ENCODE measurements at regions not wholly inside any gene's neighbourhood (a gene's known extent, or its start where the extent isn't known, plus 50 kb on each side); places are given as distances from the start of the nearest gene placed in this dataset.
"Not testable (repeated sequence)": the region's sequence is repeated elsewhere in the genome, so short reads cannot be mapped to it uniquely, and the experiment has no call there.

DNA sequence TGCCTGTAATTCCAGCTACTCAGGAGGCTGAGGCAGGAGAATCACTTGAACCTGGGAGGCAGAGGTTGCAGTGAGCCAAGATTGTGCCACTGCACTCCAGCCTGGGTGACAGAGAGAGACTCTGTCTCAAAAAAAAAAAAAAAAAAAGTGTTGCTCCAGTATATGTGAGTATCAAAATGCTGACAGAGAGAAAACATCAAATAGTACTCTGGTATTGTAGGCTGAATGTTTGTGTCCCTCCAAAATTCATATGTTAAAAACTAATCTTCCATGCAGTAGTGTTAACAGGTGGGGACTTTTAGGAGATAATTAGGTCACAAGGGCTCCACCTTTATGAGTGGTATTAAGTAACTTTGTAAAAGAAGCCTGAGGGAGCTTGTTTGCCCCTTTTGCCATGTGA, 67.4 kb upstream of the KLF7 start:
- TF ChIP-seq, protein P1, sequence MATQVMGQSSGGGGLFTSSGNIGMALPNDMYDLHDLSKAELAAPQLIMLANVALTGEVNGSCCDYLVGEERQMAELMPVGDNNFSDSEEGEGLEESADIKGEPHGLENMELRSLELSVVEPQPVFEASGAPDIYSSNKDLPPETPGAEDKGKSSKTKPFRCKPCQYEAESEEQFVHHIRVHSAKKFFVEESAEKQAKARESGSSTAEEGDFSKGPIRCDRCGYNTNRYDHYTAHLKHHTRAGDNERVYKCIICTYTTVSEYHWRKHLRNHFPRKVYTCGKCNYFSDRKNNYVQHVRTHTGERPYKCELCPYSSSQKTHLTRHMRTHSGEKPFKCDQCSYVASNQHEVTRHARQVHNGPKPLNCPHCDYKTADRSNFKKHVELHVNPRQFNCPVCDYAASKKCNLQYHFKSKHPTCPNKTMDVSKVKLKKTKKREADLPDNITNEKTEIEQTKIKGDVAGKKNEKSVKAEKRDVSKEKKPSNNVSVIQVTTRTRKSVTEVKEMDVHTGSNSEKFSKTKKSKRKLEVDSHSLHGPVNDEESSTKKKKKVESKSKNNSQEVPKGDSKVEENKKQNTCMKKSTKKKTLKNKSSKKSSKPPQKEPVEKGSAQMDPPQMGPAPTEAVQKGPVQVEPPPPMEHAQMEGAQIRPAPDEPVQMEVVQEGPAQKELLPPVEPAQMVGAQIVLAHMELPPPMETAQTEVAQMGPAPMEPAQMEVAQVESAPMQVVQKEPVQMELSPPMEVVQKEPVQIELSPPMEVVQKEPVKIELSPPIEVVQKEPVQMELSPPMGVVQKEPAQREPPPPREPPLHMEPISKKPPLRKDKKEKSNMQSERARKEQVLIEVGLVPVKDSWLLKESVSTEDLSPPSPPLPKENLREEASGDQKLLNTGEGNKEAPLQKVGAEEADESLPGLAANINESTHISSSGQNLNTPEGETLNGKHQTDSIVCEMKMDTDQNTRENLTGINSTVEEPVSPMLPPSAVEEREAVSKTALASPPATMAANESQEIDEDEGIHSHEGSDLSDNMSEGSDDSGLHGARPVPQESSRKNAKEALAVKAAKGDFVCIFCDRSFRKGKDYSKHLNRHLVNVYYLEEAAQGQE (IDR thresholded peaks at IDR 0.05; ENCODE audit: insufficient read depth in 1 of 2, low read depth in 2 of 2, low read length in 1 of 2), result not testable (repeated sequence)
- TF ChIP-seq CTCF (IDR thresholded peaks at IDR 0.05); TCF7L2 (IDR thresholded peaks at IDR 0.05; ENCODE audit: low read depth, low read length); POLR2AphosphoS5 (IDR thresholded peaks at IDR 0.05; ENCODE audit: low read depth, low read length): not testable (repeated sequence)

All from Panc1 (cell line).